Esophagus muscularis mucosa (tissue), 4 donors: ENCODE measurements at regions not wholly inside any gene's neighbourhood (a gene's known extent, or its start where the extent isn't known, plus 50 kb on each side); places are given as distances from the start of the nearest gene placed in this dataset.

Source experiments
- EP300 ChIP-seq: sonication (generic); formaldehyde crosslinking; IDR thresholded peaks from one replicate; pipeline ENCODE4 v1.6.1; 2017; ENCODE audit warnings: antibody characterized with exemption
- POLR2A ChIP-seq: fragments of 450-650 bp; IDR thresholded peaks from one replicate; pipeline ENCODE4 v1.6.1; 2017; ENCODE audit warnings: antibody characterized with exemption, moderate library complexity, mild to moderate bottlenecking, low read depth
- POLR2AphosphoS5 ChIP-seq, 2 donors: sonication (generic); formaldehyde crosslinking; IDR thresholded peaks; one replicate each; pipeline ENCODE4 v1.6.1; 2017; ENCODE audit warnings: antibody characterized with exemption in 2 of 2
- TF ChIP-seq, protein P1 (sequence below), 3 experiments: fragments of 200-600 bp in 2 of 3; fragments of 450-650 bp in 1 of 3; sonication (generic) in 2 of 3; IDR thresholded peaks; one replicate each; pipeline ENCODE4 v1.5.1; 2017 to 2019; ENCODE audit warnings: antibody characterized with exemption in 3 of 3, mild to moderate bottlenecking in 2 of 3, moderate library complexity in 1 of 3

DNA sequence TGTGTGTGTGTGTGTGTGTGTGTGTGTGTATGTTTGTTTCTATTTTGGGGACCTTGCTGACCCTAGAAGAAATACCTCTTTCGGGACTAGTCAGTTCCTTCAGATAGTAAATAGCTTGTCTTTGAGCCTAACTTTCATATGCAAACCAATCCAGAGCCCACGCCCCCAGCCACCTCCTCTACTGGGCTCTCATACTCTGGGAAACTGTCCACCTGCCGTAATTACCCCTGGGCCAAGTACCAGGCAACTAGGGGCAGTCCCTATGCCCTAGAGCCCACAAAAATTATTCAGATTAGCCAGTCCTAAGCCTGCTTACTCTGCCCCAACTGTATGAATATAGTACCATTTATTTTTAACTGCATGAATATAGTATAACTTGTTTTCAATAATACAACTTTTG is 970.4 kb downstream of the EPHA4 start:
- TF ChIP-seq, protein P1, sequence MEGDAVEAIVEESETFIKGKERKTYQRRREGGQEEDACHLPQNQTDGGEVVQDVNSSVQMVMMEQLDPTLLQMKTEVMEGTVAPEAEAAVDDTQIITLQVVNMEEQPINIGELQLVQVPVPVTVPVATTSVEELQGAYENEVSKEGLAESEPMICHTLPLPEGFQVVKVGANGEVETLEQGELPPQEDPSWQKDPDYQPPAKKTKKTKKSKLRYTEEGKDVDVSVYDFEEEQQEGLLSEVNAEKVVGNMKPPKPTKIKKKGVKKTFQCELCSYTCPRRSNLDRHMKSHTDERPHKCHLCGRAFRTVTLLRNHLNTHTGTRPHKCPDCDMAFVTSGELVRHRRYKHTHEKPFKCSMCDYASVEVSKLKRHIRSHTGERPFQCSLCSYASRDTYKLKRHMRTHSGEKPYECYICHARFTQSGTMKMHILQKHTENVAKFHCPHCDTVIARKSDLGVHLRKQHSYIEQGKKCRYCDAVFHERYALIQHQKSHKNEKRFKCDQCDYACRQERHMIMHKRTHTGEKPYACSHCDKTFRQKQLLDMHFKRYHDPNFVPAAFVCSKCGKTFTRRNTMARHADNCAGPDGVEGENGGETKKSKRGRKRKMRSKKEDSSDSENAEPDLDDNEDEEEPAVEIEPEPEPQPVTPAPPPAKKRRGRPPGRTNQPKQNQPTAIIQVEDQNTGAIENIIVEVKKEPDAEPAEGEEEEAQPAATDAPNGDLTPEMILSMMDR (IDR thresholded peaks at IDR 0.05), result no peak
- TF ChIP-seq POLR2A, result no peak
- TF ChIP-seq POLR2AphosphoS5 (IDR thresholded peaks at IDR 0.05), result no peak
- TF ChIP-seq EP300, result no peak
